GM12878 (cell line): ENCODE measurements at regions not wholly inside any gene's neighbourhood (a gene's known extent, or its start where the extent isn't known, plus 50 kb on each side); places are given as distances from the start of the nearest gene placed in this dataset.

Experiments used
- EZH2 ChIP-seq: IDR thresholded peaks from 2 replicates; pipeline ENCODE4 v1.6.1; 2012; ENCODE audit warnings: low read depth, mild to moderate bottlenecking, control low read depth, inconsistent platforms, low read length, borderline replicate concordance; ENCODE audit not compliant: control insufficient read depth
- NRF1 ChIP-seq: conservative IDR thresholded peaks from 2 replicates; pipeline ENCODE4 v1.6.1; 2011; ENCODE audit warnings: mild to moderate bottlenecking, low read depth, low read length, improper control_type of control experiment
- SRF ChIP-seq, 2 experiments: IDR thresholded peaks; 2 replicates each; pipeline ENCODE4 v1.6.1; 2011; ENCODE audit warnings: low read depth in 2 of 2, low read length in 2 of 2, mild to moderate bottlenecking in 1 of 2, moderate library complexity in 1 of 2
- STAT3 ChIP-seq: IDR thresholded peaks from 2 replicates; pipeline ENCODE4 v1.6.1; 2011; ENCODE audit warnings: low read depth, low read length, improper control_type of control experiment
- ZZZ3 ChIP-seq: IDR thresholded peaks from 2 replicates; pipeline ENCODE4 v1.6.1; 2011; ENCODE audit warnings: low read depth; ENCODE audit not compliant: control insufficient read depth, insufficient read length
- TF ChIP-seq, protein P1 (sequence below): IDR thresholded peaks from 2 replicates; pipeline ENCODE4 v1.6.1; 2012; ENCODE audit warnings: low read depth, low read length, improper control_type of control experiment
- TF ChIP-seq, protein P2 (sequence below), 3 experiments: IDR thresholded peaks in 2 of 3; conservative IDR thresholded peaks in 1 of 3; 2 replicates each; pipeline ENCODE4 v1.5.1; 2011; ENCODE audit warnings: low read depth in 3 of 3, low read length in 3 of 3, mild to moderate bottlenecking in 3 of 3, control low read depth in 2 of 3, moderate library complexity in 2 of 3, inconsistent platforms in 1 of 3, mixed read lengths in 1 of 3; ENCODE audit not compliant: control insufficient read depth in 2 of 3, insufficient read depth in 1 of 3; ENCODE audit errors: extremely low read depth in 1 of 3
- TF ChIP-seq, protein P3 (sequence below): IDR thresholded peaks from 2 replicates; pipeline ENCODE4 v1.6.1; 2011; ENCODE audit warnings: low read depth, low read length, improper control_type of control experiment, borderline replicate concordance

DNA sequence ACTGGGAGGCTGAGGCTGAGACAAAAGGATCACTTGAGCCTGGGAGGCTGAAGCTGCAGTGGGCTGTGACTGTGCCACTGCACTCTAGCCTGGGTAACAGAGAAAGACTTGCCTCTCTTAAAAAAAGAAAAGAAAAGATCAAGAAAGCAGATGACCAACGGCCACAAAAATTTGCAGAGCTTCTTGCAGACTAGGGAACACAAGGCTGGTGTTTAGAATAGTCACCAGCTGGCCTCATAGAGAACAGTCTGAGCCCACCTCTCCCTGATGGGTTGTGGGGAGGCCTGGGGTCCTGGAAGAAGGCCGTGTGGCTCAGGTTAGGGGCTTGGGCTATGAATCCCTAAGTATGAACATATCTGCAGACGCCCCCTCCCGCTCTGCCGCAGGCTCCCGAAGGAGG lies 73.7 kb upstream of the MED9 start:
- TF ChIP-seq, protein P1, sequence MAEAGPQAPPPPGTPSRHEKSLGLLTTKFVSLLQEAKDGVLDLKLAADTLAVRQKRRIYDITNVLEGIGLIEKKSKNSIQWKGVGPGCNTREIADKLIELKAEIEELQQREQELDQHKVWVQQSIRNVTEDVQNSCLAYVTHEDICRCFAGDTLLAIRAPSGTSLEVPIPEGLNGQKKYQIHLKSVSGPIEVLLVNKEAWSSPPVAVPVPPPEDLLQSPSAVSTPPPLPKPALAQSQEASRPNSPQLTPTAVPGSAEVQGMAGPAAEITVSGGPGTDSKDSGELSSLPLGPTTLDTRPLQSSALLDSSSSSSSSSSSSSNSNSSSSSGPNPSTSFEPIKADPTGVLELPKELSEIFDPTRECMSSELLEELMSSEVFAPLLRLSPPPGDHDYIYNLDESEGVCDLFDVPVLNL, result no peak
- TF ChIP-seq, protein P2, sequence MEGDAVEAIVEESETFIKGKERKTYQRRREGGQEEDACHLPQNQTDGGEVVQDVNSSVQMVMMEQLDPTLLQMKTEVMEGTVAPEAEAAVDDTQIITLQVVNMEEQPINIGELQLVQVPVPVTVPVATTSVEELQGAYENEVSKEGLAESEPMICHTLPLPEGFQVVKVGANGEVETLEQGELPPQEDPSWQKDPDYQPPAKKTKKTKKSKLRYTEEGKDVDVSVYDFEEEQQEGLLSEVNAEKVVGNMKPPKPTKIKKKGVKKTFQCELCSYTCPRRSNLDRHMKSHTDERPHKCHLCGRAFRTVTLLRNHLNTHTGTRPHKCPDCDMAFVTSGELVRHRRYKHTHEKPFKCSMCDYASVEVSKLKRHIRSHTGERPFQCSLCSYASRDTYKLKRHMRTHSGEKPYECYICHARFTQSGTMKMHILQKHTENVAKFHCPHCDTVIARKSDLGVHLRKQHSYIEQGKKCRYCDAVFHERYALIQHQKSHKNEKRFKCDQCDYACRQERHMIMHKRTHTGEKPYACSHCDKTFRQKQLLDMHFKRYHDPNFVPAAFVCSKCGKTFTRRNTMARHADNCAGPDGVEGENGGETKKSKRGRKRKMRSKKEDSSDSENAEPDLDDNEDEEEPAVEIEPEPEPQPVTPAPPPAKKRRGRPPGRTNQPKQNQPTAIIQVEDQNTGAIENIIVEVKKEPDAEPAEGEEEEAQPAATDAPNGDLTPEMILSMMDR (IDR thresholded peaks at IDR 0.05 in 2 of 3, conservative IDR thresholded peaks at IDR 0.05 in 1 of 3; ENCODE audit: control insufficient read depth in 2 of 3, extremely low read depth in 1 of 3, insufficient read depth in 1 of 3, low read depth in 3 of 3, low read length in 3 of 3), result no peak
- TF ChIP-seq NRF1 (no peak), EZH2 (no peak), STAT3 (no peak), ZZZ3 (no peak), SRF (IDR thresholded peaks at IDR 0.05; ENCODE audit: low read depth in 2 of 2, low read length in 2 of 2) (no peak)
- TF ChIP-seq, protein P3, sequence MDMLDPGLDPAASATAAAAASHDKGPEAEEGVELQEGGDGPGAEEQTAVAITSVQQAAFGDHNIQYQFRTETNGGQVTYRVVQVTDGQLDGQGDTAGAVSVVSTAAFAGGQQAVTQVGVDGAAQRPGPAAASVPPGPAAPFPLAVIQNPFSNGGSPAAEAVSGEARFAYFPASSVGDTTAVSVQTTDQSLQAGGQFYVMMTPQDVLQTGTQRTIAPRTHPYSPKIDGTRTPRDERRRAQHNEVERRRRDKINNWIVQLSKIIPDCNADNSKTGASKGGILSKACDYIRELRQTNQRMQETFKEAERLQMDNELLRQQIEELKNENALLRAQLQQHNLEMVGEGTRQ, result no peak
